PC-3 (cell line): ENCODE measurements at regions not wholly inside any gene's neighbourhood (a gene's known extent, or its start where the extent isn't known, plus 50 kb on each side); places are given as distances from the start of the nearest gene placed in this dataset.

Source experiments
- CTCF ChIP-seq: fragments of 300-600 bp; sonication (generic); conservative IDR thresholded peaks from 2 replicates; pipeline ENCODE4 v1.5.1; 2017; ENCODE audit warnings: antibody characterized with exemption, low read depth, mild to moderate bottlenecking, low read length
- EZH2 ChIP-seq: fragments of 300-600 bp; sonication (generic); IDR thresholded peaks from one replicate; pipeline ENCODE4 v1.6.1; 2017; ENCODE audit warnings: antibody characterized with exemption, mild to moderate bottlenecking, low read length; ENCODE audit not compliant: unreplicated experiment
- EZH2phosphoT487 ChIP-seq: fragments of 300-600 bp; sonication (generic); IDR thresholded peaks from 2 replicates; pipeline ENCODE4 v1.6.1; 2018; ENCODE audit warnings: mild to moderate bottlenecking, antibody characterized with exemption, low read length, borderline replicate concordance

GRCh38 chr14:36430169-36430568 lies 89.9 kb downstream of the NKX2-1 start:
- TF ChIP-seq CTCF = no peak
- TF ChIP-seq EZH2phosphoT487 = no peak
- TF ChIP-seq EZH2 = no peak
